ENCODE measurements at regions not wholly inside any gene's neighbourhood (a gene's known extent, or its start where the extent isn't known, plus 50 kb on each side); places are given as distances from the start of the nearest gene placed in this dataset.
"Not testable (repeated sequence)": the region's sequence is repeated elsewhere in the genome, so short reads cannot be mapped to it uniquely, and the experiment has no call there.

GRCh38 chr13:34371645-34372395 lies 553.9 kb downstream of the RFC3 start:
- H3K36me3 ChIP-seq (ENCODE audit: control insufficient read depth, insufficient read depth, low read length) = no peaks in the 10 kb centered on the region
- WGBS, 2 experiments = 94 to 96% methylated on average over 3 of the region's 3 CpGs
- no peaks in the 10 kb centered on the region for H3K27me3 ChIP-seq (ENCODE audit: control insufficient read depth, insufficient read depth, low read length, poor library complexity, severe bottlenecking)
- peaks cover 4% of the 10 kb centered on the region for H3K4me1 ChIP-seq (ENCODE audit: control insufficient read depth, insufficient read depth, low read length)
- H3K4me3 ChIP-seq (ENCODE audit: insufficient read depth, low read depth, low read length) = no peak overlapping the region
- no peak overlapping the region for H3K27ac ChIP-seq (ENCODE audit: insufficient read depth, low read depth, low read length, poor library complexity, severe bottlenecking)
- H3K9me3 ChIP-seq (ENCODE audit: control insufficient read depth, low read length) = no peaks in the 10 kb centered on the region

- Histone ChIP-seq H3K4me3 (ENCODE audit: insufficient read depth, low read depth, low read length) (no peak overlapping the region), H3K36me3 (ENCODE audit: control insufficient read depth, insufficient read depth, low read length) (no peaks in the 10 kb centered on the region), H3K27ac (ENCODE audit: insufficient read depth, low read depth, low read length, poor library complexity, severe bottlenecking) (no peak overlapping the region), H3K9me3 (ENCODE audit: control insufficient read depth, low read length) (no peaks in the 10 kb centered on the region), H3K27me3 (ENCODE audit: control insufficient read depth, insufficient read depth, low read length, poor library complexity, severe bottlenecking) (no peaks in the 10 kb centered on the region), H3K4me1 (ENCODE audit: control insufficient read depth, insufficient read depth, low read length) (peaks cover 4% of the 10 kb centered on the region)
- WGBS, 2 experiments = 85 to 87% methylated on average over 3 to 4 of the region's 4 CpGs
Measured at GRCh38 chr13:34372581-34372980, 554.6 kb downstream of the RFC3 start.

- H3K36me3 ChIP-seq (ENCODE audit: control insufficient read depth, insufficient read depth, low read length) = no peaks in the 10 kb centered on the region
- no peaks in the 10 kb centered on the region for H3K27me3 ChIP-seq (ENCODE audit: control insufficient read depth, insufficient read depth, low read length, poor library complexity, severe bottlenecking)
- peaks cover 4% of the 10 kb centered on the region for H3K4me1 ChIP-seq (ENCODE audit: control insufficient read depth, insufficient read depth, low read length)
Measured at GRCh38 chr13:34376483-34376882, 558.5 kb downstream of the RFC3 start.

GRCh38 chr13:34381228-34381627 lies 560.8 kb upstream of the NBEA start:
- Histone ChIP-seq H3K9me3 (ENCODE audit: control insufficient read depth, low read length) (no peaks in the 10 kb centered on the region), H3K4me1 (ENCODE audit: control insufficient read depth, insufficient read depth, low read length) (no peaks in the 10 kb centered on the region), H3K27ac (ENCODE audit: insufficient read depth, low read depth, low read length, poor library complexity, severe bottlenecking) (no peak overlapping the region), H3K36me3 (ENCODE audit: control insufficient read depth, insufficient read depth, low read length) (no peaks in the 10 kb centered on the region), H3K27me3 (ENCODE audit: control insufficient read depth, insufficient read depth, low read length, poor library complexity, severe bottlenecking) (no peaks in the 10 kb centered on the region), H3K4me3 (ENCODE audit: insufficient read depth, low read depth, low read length) (no peak overlapping the region)
- WGBS, 2 experiments = 93 to 94% methylated on average over 6 of the region's 6 CpGs

More at GRCh38 chr13:34376483-34376882, 558.5 kb downstream of the RFC3 start:
- H3K9me3 ChIP-seq (ENCODE audit: control insufficient read depth, low read length) = no peaks in the 10 kb centered on the region
- H3K27ac ChIP-seq (ENCODE audit: insufficient read depth, low read depth, low read length, poor library complexity, severe bottlenecking) = no peak overlapping the region
- no peak overlapping the region for H3K4me3 ChIP-seq (ENCODE audit: insufficient read depth, low read depth, low read length)

GRCh38 chr13:34383728-34384127 lies 558.3 kb upstream of the NBEA start:
- Histone ChIP-seq H3K4me1 (ENCODE audit: control insufficient read depth, insufficient read depth, low read length) (no peaks in the 10 kb centered on the region), H3K27me3 (ENCODE audit: control insufficient read depth, insufficient read depth, low read length, poor library complexity, severe bottlenecking) (no peaks in the 10 kb centered on the region), H3K27ac (ENCODE audit: insufficient read depth, low read depth, low read length, poor library complexity, severe bottlenecking) (no peak overlapping the region), H3K4me3 (ENCODE audit: insufficient read depth, low read depth, low read length) (no peak overlapping the region), H3K9me3 (ENCODE audit: control insufficient read depth, low read length) (no peaks in the 10 kb centered on the region), H3K36me3 (ENCODE audit: control insufficient read depth, insufficient read depth, low read length) (no peaks in the 10 kb centered on the region)
- WGBS, 2 experiments = 95 to 98% methylated on average over 3 of the region's 3 CpGs

- H3K27ac ChIP-seq (ENCODE audit: insufficient read depth, low read depth, low read length, poor library complexity, severe bottlenecking); H3K36me3 ChIP-seq (ENCODE audit: control insufficient read depth, insufficient read depth, low read length); H3K9me3 ChIP-seq (ENCODE audit: control insufficient read depth, low read length); H3K27me3 ChIP-seq (ENCODE audit: control insufficient read depth, insufficient read depth, low read length, poor library complexity, severe bottlenecking); H3K4me3 ChIP-seq (ENCODE audit: insufficient read depth, low read depth, low read length); H3K4me1 ChIP-seq (ENCODE audit: control insufficient read depth, insufficient read depth, low read length): not testable (repeated sequence)
Measured at GRCh38 chr13:34386229-34386628, 555.8 kb upstream of the NBEA start.

GRCh38 chr13:34391076-34391475 lies 551.0 kb upstream of the NBEA start:
- no peaks in the 10 kb centered on the region for H3K9me3 ChIP-seq (ENCODE audit: control insufficient read depth, low read length)
- H3K36me3 ChIP-seq (ENCODE audit: control insufficient read depth, insufficient read depth, low read length) = no peaks in the 10 kb centered on the region
- H3K4me3 ChIP-seq (ENCODE audit: insufficient read depth, low read depth, low read length) = no peak overlapping the region
- WGBS, 2 experiments = 96 to 100% methylated on average over 2 of the region's 2 CpGs
- no peaks in the 10 kb centered on the region for H3K27me3 ChIP-seq (ENCODE audit: control insufficient read depth, insufficient read depth, low read length, poor library complexity, severe bottlenecking)
- no peaks in the 10 kb centered on the region for H3K4me1 ChIP-seq (ENCODE audit: control insufficient read depth, insufficient read depth, low read length)
- H3K27ac ChIP-seq (ENCODE audit: insufficient read depth, low read depth, low read length, poor library complexity, severe bottlenecking) = no peak overlapping the region

- Histone ChIP-seq H3K36me3 (ENCODE audit: control insufficient read depth, insufficient read depth, low read length) (no peaks in the 10 kb centered on the region), H3K9me3 (ENCODE audit: control insufficient read depth, low read length) (no peaks in the 10 kb centered on the region), H3K4me3 (ENCODE audit: insufficient read depth, low read depth, low read length) (no peak overlapping the region), H3K27ac (ENCODE audit: insufficient read depth, low read depth, low read length, poor library complexity, severe bottlenecking) (no peak overlapping the region), H3K27me3 (ENCODE audit: control insufficient read depth, insufficient read depth, low read length, poor library complexity, severe bottlenecking) (no peaks in the 10 kb centered on the region), H3K4me1 (ENCODE audit: control insufficient read depth, insufficient read depth, low read length) (no peaks in the 10 kb centered on the region)
- 96 to 100% methylated on average over 1 of the region's 1 CpG for WGBS, 2 experiments
Measured at GRCh38 chr13:34401696-34402095, 540.4 kb upstream of the NBEA start.

GRCh38 chr13:34405410-34406181 lies 536.5 kb upstream of the NBEA start:
- Histone ChIP-seq H3K36me3 (ENCODE audit: control insufficient read depth, insufficient read depth, low read length) (no peaks in the 10 kb centered on the region), H3K27me3 (ENCODE audit: control insufficient read depth, insufficient read depth, low read length, poor library complexity, severe bottlenecking) (no peaks in the 10 kb centered on the region), H3K27ac (ENCODE audit: insufficient read depth, low read depth, low read length, poor library complexity, severe bottlenecking) (no peak overlapping the region), H3K9me3 (ENCODE audit: control insufficient read depth, low read length) (no peaks in the 10 kb centered on the region), H3K4me1 (ENCODE audit: control insufficient read depth, insufficient read depth, low read length) (no peaks in the 10 kb centered on the region), H3K4me3 (ENCODE audit: insufficient read depth, low read depth, low read length) (no peak overlapping the region)
- WGBS, 2 experiments = 95% methylated on average over 4 of the region's 4 CpGs

- Histone ChIP-seq H3K4me3 (ENCODE audit: insufficient read depth, low read depth, low read length) (no peak overlapping the region), H3K27ac (ENCODE audit: insufficient read depth, low read depth, low read length, poor library complexity, severe bottlenecking) (no peak overlapping the region), H3K36me3 (ENCODE audit: control insufficient read depth, insufficient read depth, low read length) (no peaks in the 10 kb centered on the region), H3K27me3 (ENCODE audit: control insufficient read depth, insufficient read depth, low read length, poor library complexity, severe bottlenecking) (no peaks in the 10 kb centered on the region), H3K4me1 (ENCODE audit: control insufficient read depth, insufficient read depth, low read length) (no peaks in the 10 kb centered on the region), H3K9me3 (ENCODE audit: control insufficient read depth, low read length) (no peaks in the 10 kb centered on the region)
- WGBS, 2 experiments = 94% methylated on average over 2 of the region's 2 CpGs
Measured at GRCh38 chr13:34408640-34409039, 533.4 kb upstream of the NBEA start.

All from ectodermal cell (in vitro differentiated cells).